ENCODE measurements at regions not wholly inside any gene's neighbourhood (a gene's known extent, or its start where the extent isn't known, plus 50 kb on each side); places are given as distances from the start of the nearest gene placed in this dataset.
"Not testable (repeated sequence)": the region's sequence is repeated elsewhere in the genome, so short reads cannot be mapped to it uniquely, and the experiment has no call there.

GRCh38 chr2:87669633-87670231 lies 78.2 kb upstream of the PLGLB2 start:
- TF ChIP-seq CTCF (optimal IDR thresholded peaks at IDR 0.05 in 1 of 3, IDR thresholded peaks at IDR 0.05 in 1 of 3, conservative IDR thresholded peaks at IDR 0.05 in 1 of 3; ENCODE audit: extremely low read depth in 1 of 3, insufficient read depth in 2 of 3, low read length in 3 of 3); EZH2 (IDR thresholded peaks at IDR 0.05; ENCODE audit: low read length): not testable (repeated sequence)
